IPS DF 6.9 (cell line): ENCODE measurements at regions not wholly inside any gene's neighbourhood (a gene's known extent, or its start where the extent isn't known, plus 50 kb on each side); places are given as distances from the start of the nearest gene placed in this dataset.
"Not testable (repeated sequence)": the region's sequence is repeated elsewhere in the genome, so short reads cannot be mapped to it uniquely, and the experiment has no call there.

Source experiments
- DNase-seq: peaks from one replicate; pipeline ENCODE4 v3.0.0-alpha.2; 2013; ENCODE audit warnings: low read depth, low spot score
- H3K27ac ChIP-seq: one replicate; pipeline ENCODE4 v1.5.1; 2013; ENCODE audit warnings: low read length, control low read depth
- H3K27me3 ChIP-seq: 2 replicates; pipeline ENCODE4 v1.6.1; 2013; ENCODE audit warnings: mild to moderate bottlenecking, low read length; ENCODE audit not compliant: control insufficient read depth, insufficient read depth
- H3K36me3 ChIP-seq: 2 replicates; pipeline ENCODE4 v1.6.1; 2013; ENCODE audit warnings: low read length; ENCODE audit not compliant: control insufficient read depth, insufficient read depth
- H3K4me1 ChIP-seq: 2 replicates; pipeline ENCODE4 v1.6.1; 2013; ENCODE audit warnings: low read length; ENCODE audit not compliant: control insufficient read depth, insufficient read depth
- H3K4me3 ChIP-seq: 2 replicates; pipeline ENCODE4 v1.5.1; 2013; ENCODE audit warnings: mild to moderate bottlenecking, low read length
- H3K9me3 ChIP-seq: 2 replicates; pipeline ENCODE4 v1.6.1; 2013; ENCODE audit warnings: low read length, inconsistent platforms; ENCODE audit not compliant: control insufficient read depth, insufficient read depth
- WGBS: extraction: QIAGEN DNeasy Blood & Tissue Kit; methylation state at CpG from one replicate; pipeline ENCODE4 v1.1.7; 2013; ENCODE audit warnings: mixed read lengths, missing lambda C conversion rate; ENCODE audit not compliant: insufficient read length, insufficient coverage; 5-methylcytosine and 5-hydroxymethylcytosine counted together

GRCh38 chr7:125424721-125425120, 495.1 kb upstream of the POT1 start:
- no peak for DNase-seq
- H3K27me3 ChIP-seq: no peaks in the 10 kb centered on the region
- H3K9me3 ChIP-seq: no peaks in the 10 kb centered on the region
- H3K4me3 ChIP-seq: no peak overlapping the region
- H3K27ac ChIP-seq: no peak overlapping the region
- no peaks in the 10 kb centered on the region for H3K4me1 ChIP-seq
- no peaks in the 10 kb centered on the region for H3K36me3 ChIP-seq
- no CpG with 5 or more reads among the region's 3 CpGs for WGBS

DNA sequence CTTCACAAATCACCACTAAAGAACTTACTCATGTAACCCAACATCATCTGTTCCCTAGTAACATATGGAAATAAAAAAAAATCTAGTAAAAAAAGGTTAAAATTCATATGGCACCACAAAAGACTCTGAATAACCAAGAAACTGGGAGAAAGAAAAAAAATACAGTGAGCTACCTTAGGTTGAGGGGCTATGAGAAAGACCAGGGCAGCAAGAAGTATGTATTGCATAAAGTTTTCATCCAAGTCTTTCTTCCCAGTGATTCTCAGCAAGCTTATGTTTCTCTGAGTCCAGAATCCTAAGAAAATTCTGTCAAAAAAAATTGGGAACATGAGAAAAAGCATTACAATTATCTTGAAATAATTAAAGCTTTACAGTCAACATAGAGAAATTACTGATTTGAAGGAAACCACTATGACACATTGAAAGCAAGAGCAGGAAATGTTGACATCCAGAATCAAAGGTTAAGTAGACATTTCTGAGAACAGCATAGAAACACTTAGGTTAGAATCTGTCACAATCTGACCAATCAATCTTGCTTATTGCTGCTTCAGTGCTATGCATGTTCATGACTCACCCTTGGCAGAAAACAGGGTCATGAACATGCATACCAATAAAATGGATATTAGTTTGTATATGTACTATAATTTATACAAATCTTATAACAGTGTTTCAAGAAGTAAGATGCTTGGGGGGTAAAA, 494.0 kb upstream of the POT1 start:
- DNase-seq: no peak
- H3K27ac ChIP-seq: no peak overlapping the region
- H3K36me3 ChIP-seq: no peaks in the 10 kb centered on the region
- no peaks in the 10 kb centered on the region for H3K4me1 ChIP-seq
- H3K27me3 ChIP-seq: no peaks in the 10 kb centered on the region
- H3K9me3 ChIP-seq: no peaks in the 10 kb centered on the region
- H3K4me3 ChIP-seq: no peak overlapping the region

DNA sequence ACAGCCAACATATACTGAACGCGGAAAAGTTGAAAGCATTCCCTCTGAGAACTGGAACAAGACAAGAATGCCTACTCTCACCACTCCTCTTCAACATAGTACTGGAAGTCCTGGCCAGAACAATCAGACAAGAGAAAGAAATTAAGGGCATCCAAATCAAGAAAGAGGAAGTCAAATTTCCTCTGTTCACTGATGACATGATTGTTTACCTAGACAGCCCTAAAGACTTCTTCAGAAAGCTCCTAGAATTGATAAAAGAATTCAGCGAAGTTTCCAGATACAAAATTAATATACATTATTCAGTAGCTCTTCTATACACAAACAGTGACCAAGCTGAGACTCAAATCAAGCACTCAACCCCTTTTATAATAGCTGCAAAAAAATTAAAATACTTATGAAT, 491.8 kb upstream of the POT1 start:
- not testable (repeated sequence) for H3K9me3 ChIP-seq, H3K27me3 ChIP-seq, DNase-seq, H3K4me1 ChIP-seq, H3K4me3 ChIP-seq, H3K36me3 ChIP-seq, H3K27ac ChIP-seq
- no CpG with 5 or more reads among the region's 3 CpGs for WGBS

DNA sequence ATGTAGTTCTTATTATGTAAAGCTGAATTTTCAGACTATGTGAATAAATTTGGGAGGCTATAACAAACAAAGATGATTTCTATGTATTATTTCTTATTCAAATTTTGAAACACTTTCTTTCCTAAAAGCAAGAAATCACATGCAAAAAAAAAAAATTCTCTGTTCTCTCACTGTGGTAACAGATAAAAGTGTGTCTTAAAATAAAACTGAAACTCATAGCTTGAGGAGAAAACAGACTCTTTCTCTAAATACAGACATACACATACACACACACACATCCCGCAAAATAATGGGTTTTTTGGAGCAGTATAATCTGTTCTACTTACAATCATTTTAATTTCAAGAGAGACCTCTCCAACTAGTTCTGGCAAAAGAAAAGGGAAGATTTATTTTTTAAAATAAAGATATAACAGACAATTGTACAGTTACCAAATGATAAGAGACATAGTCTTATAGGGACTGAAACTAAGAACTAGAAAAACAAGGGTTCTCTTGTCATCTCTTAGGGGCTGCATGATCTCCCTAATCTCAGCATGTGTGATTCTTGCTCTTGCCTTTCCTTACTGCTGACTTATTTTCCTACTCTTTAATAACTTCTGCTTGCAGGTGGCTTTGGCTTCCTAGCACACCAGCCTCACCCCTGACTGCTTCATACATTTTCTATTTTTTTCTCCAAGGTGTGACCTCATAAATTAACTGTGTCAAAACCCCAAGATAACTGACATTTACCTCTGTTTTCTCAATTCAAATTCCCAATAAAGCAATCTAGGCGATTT, 483.5 kb upstream of the POT1 start:
- no peak overlapping the region for H3K27ac ChIP-seq
- H3K9me3 ChIP-seq: no peaks in the 10 kb centered on the region
- DNase-seq: no peak
- H3K4me3 ChIP-seq: no peak overlapping the region
- H3K27me3 ChIP-seq: no peaks in the 10 kb centered on the region
- no peaks in the 10 kb centered on the region for H3K4me1 ChIP-seq
- WGBS: no CpG with 5 or more reads among the region's 2 CpGs
- H3K36me3 ChIP-seq: no peaks in the 10 kb centered on the region

GRCh38 chr7:125409921-125410320, 480.3 kb upstream of the POT1 start:
- no peaks in the 10 kb centered on the region for H3K27me3 ChIP-seq
- no peak overlapping the region for H3K27ac ChIP-seq
- no peaks in the 10 kb centered on the region for H3K9me3 ChIP-seq
- no peak for DNase-seq
- H3K36me3 ChIP-seq: no peaks in the 10 kb centered on the region
- H3K4me1 ChIP-seq: no peaks in the 10 kb centered on the region
- no peak overlapping the region for H3K4me3 ChIP-seq

DNA sequence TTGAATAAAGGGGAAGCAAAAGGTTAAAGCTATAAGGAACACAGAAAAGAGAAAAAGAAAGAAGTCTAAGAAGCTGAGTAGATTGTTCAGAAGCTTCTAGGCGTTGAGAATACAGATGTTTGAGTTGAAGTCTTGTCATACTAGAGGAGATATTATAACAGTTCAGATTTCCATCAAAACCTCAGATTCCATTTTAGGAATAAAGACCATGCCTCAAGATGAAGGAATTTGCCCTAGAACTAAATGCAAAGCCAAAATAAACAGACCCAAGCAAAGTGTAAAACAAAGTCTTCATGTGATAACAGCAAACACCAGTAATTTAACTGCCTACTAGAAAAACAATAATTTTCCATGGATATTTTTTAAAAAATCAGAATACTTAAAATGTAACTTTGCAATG, 476.5 kb upstream of the POT1 start:
- Histone ChIP-seq H3K4me3 (no peak overlapping the region), H3K27ac (no peak overlapping the region), H3K36me3 (no peaks in the 10 kb centered on the region), H3K4me1 (no peaks in the 10 kb centered on the region), H3K27me3 (no peaks in the 10 kb centered on the region), H3K9me3 (no peaks in the 10 kb centered on the region)
- no CpG with 5 or more reads among the region's 1 CpG for WGBS
- DNase-seq: no peak

GRCh38 chr7:125399408-125399807, 469.8 kb upstream of the POT1 start:
- no CpG with 5 or more reads among the region's 3 CpGs for WGBS

DNA sequence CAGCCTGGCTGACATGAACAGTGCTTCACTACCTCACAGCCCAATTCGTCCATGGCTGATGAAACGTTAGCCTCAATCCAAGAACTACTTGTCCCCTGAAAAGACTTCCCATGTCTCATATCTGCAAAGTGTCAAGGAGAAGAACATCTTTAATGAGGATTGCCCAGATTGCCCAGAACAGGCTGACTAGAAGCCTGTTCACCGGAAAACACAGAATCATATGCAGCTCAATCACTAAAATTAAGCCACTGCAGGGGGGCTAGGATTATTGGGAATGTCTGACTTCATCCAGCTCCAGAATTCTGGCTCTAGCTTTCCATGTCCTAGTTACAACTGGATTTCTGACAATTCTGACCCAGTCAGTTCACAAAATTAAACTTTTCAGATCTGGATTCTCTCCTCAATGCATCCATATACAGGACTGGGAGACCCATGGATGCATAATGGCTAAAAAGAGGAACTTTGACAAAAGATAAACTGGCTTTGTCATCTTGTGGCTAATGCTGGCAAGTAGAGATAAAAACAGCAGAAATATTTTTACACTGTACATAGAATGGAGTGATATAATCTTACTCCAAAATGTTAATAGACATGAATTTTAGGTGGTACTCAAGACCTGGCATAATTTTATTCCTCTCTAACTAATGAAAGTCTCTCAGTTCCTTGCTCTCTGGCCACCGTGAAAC, 467.0 kb upstream of the POT1 start:
- Histone ChIP-seq H3K4me3 (no peak overlapping the region), H3K36me3 (no peaks in the 10 kb centered on the region), H3K4me1 (no peaks in the 10 kb centered on the region), H3K9me3 (no peaks in the 10 kb centered on the region), H3K27me3 (no peaks in the 10 kb centered on the region), H3K27ac (no peak overlapping the region)
- no CpG with 5 or more reads among the region's 4 CpGs for WGBS
- DNase-seq: no peak

More at GRCh38 chr7:125399408-125399807, 469.8 kb upstream of the POT1 start:
- Histone ChIP-seq H3K36me3 (no peaks in the 10 kb centered on the region), H3K4me1 (no peaks in the 10 kb centered on the region), H3K27ac (no peak overlapping the region), H3K27me3 (no peaks in the 10 kb centered on the region), H3K9me3 (no peaks in the 10 kb centered on the region), H3K4me3 (no peak overlapping the region)
- DNase-seq: no peak

DNA sequence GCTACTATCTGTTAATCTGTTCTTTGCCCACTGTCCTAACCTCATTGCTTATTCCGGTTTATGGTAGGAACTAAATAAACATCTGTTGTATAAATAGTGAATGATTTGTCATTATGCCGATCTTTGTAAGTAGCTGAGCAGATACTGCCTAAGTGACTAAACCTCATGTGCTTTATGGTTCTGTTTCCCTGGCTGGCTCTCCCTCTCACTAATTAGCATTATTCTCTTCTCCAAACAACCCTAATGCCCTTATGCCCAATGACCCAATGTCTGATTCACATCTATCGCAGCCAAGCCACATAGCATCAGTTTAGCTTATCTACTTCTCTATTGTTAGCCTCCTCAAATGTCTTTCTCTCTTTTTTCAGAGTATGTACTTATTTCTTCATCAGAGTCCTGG, 462.3 kb upstream of the POT1 start:
- no peaks in the 10 kb centered on the region for H3K36me3 ChIP-seq
- no peaks in the 10 kb centered on the region for H3K27me3 ChIP-seq
- no peak overlapping the region for H3K4me3 ChIP-seq
- no peaks in the 10 kb centered on the region for H3K9me3 ChIP-seq
- no peaks in the 10 kb centered on the region for H3K4me1 ChIP-seq
- no peak overlapping the region for H3K27ac ChIP-seq
- no CpG with 5 or more reads among the region's 3 CpGs for WGBS
- no peak for DNase-seq

DNA sequence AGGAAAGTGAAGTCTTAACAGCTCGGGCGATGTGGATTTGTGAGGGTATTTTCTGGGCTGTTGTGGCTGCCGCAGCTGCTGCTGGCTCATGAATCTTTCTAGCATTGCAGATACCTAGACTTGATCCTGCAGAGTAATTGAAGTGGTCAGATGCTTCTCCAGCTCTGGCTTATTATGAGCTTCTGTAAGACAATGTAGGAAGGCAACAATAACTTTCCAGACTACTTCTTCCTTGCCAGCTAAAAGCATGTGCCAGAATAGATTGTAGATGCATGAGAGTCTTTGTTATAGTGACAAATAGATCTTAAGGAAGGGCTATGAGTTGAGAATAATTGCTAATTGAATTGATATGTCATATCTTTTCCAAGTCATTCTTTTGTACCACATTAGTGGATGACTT, 461.4 kb upstream of the POT1 start:
- WGBS: no CpG with 5 or more reads among the region's 3 CpGs
- no peaks in the 10 kb centered on the region for H3K36me3 ChIP-seq
- no peaks in the 10 kb centered on the region for H3K9me3 ChIP-seq
- no peak overlapping the region for H3K27ac ChIP-seq
- H3K4me3 ChIP-seq: no peak overlapping the region
- no peaks in the 10 kb centered on the region for H3K27me3 ChIP-seq
- DNase-seq: no peak
- H3K4me1 ChIP-seq: no peaks in the 10 kb centered on the region
